H9 (cell line): ENCODE measurements at regions not wholly inside any gene's neighbourhood (a gene's known extent, or its start where the extent isn't known, plus 50 kb on each side); places are given as distances from the start of the nearest gene placed in this dataset.

Experiments used
- DNase-seq: peaks from one replicate; pipeline ENCODE4 v3.0.0-alpha.2; 2017
- H2AFZ ChIP-seq: one replicate; pipeline ENCODE4 v1.6.1; 2013; ENCODE audit warnings: mild to moderate bottlenecking, low read length, control low read depth, moderate library complexity
- H2AK5ac ChIP-seq: 2 replicates; pipeline ENCODE4 v1.6.1; 2013; ENCODE audit warnings: low read length, control low read depth, mixed read lengths; ENCODE audit not compliant: insufficient read length
- H2BK120ac ChIP-seq: one replicate; pipeline ENCODE4 v1.6.1; 2013; ENCODE audit warnings: low read depth, mild to moderate bottlenecking, low read length, control low read depth, inconsistent platforms; ENCODE audit not compliant: poor library complexity, severe bottlenecking
- H2BK12ac ChIP-seq: 2 replicates; pipeline ENCODE4 v1.6.1; 2013; ENCODE audit warnings: low read length, control low read depth, mixed read lengths, low read depth; ENCODE audit not compliant: insufficient read length
- H2BK15ac ChIP-seq: 2 replicates; pipeline ENCODE4 v1.6.1; 2013; ENCODE audit warnings: low read depth, low read length, control low read depth
- H2BK20ac ChIP-seq: one replicate; pipeline ENCODE4 v1.6.1; 2013; ENCODE audit warnings: low read depth, mild to moderate bottlenecking, low read length, control low read depth, inconsistent platforms; ENCODE audit not compliant: poor library complexity, severe bottlenecking
- H2BK5ac ChIP-seq: 2 replicates; pipeline ENCODE4 v1.6.1; 2013; ENCODE audit warnings: low read length, control low read depth, mixed read lengths; ENCODE audit not compliant: insufficient read length
- H3K14ac ChIP-seq: 2 replicates; pipeline ENCODE4 v1.6.1; 2013; ENCODE audit warnings: low read length, control low read depth; ENCODE audit not compliant: insufficient read depth
- H3K18ac ChIP-seq: 2 replicates; pipeline ENCODE4 v1.6.1; 2013; ENCODE audit warnings: low read depth, mild to moderate bottlenecking, mixed read lengths, low read length, control low read depth; ENCODE audit not compliant: insufficient read length
- H3K23ac ChIP-seq: 2 replicates; pipeline ENCODE4 v1.6.1; 2013; ENCODE audit warnings: low read length, control low read depth, mixed read lengths, low read depth; ENCODE audit not compliant: insufficient read length
- H3K23me2 ChIP-seq: 2 replicates; pipeline ENCODE4 v1.6.1; 2013; ENCODE audit warnings: low read depth, mild to moderate bottlenecking, mixed read lengths, low read length, control low read depth; ENCODE audit not compliant: insufficient read length, poor library complexity, severe bottlenecking
- H3K27ac ChIP-seq: 2 replicates; pipeline ENCODE4 v1.5.1; 2013; ENCODE audit warnings: low read length, control low read depth, mixed read lengths, low read depth; ENCODE audit not compliant: insufficient read length
- H3K27me3 ChIP-seq: 2 replicates; pipeline ENCODE4 v1.6.1; 2013; ENCODE audit warnings: low read length, control low read depth, inconsistent platforms; ENCODE audit not compliant: insufficient read depth
- H3K4ac ChIP-seq: 2 replicates; pipeline ENCODE4 v1.6.1; 2013; ENCODE audit warnings: low read depth, mild to moderate bottlenecking, control low read depth, inconsistent platforms, low read length, moderate library complexity
- H3K4me1 ChIP-seq: 2 replicates; pipeline ENCODE4 v1.6.1; 2013; ENCODE audit warnings: low read length, control low read depth, inconsistent platforms; ENCODE audit not compliant: insufficient read depth
- H3K4me2 ChIP-seq: 2 replicates; pipeline ENCODE4 v1.6.1; 2013; ENCODE audit warnings: low read length, control low read depth, mixed read lengths; ENCODE audit not compliant: insufficient read length, insufficient read depth
- H3K56ac ChIP-seq: 2 replicates; pipeline ENCODE4 v1.6.1; 2013; ENCODE audit warnings: low read depth, mild to moderate bottlenecking, mixed read lengths, low read length, control low read depth; ENCODE audit not compliant: insufficient read length
- H3K79me1 ChIP-seq: 2 replicates; pipeline ENCODE4 v1.6.1; 2013; ENCODE audit warnings: low read depth, mild to moderate bottlenecking, moderate library complexity, low read length, control low read depth, inconsistent platforms; ENCODE audit not compliant: insufficient read depth, poor library complexity, severe bottlenecking
- H3K79me2 ChIP-seq: 2 replicates; pipeline ENCODE4 v1.6.1; 2013; ENCODE audit warnings: low read length, control low read depth, inconsistent platforms; ENCODE audit not compliant: insufficient read depth
- H3K9ac ChIP-seq: 2 replicates; pipeline ENCODE4 v1.6.1; 2013; ENCODE audit warnings: low read length, control low read depth, mixed read lengths; ENCODE audit not compliant: insufficient read length; ENCODE audit errors: extremely low read depth
- H3K9me3 ChIP-seq: one replicate; pipeline ENCODE4 v1.6.1; 2013; ENCODE audit warnings: low read depth, low read length, inconsistent platforms; ENCODE audit not compliant: control insufficient read depth
- H3T11ph ChIP-seq: one replicate; pipeline ENCODE4 v1.6.1; 2013; ENCODE audit warnings: mild to moderate bottlenecking, low read length, control low read depth, inconsistent platforms
- H4K20me1 ChIP-seq: one replicate; pipeline ENCODE4 v1.6.1; 2013; ENCODE audit not compliant: control insufficient read depth, insufficient read length, insufficient read depth
- H4K5ac ChIP-seq: 2 replicates; pipeline ENCODE4 v1.6.1; 2013; ENCODE audit warnings: low read depth, mild to moderate bottlenecking, mixed read lengths, low read length, control low read depth; ENCODE audit not compliant: insufficient read length
- H4K8ac ChIP-seq: replicated peaks from 2 replicates; pipeline ENCODE4 v1.6.1; 2013; ENCODE audit warnings: low read length, control low read depth, mixed read lengths, low read depth; ENCODE audit not compliant: insufficient read length
- H4K91ac ChIP-seq: 2 replicates; pipeline ENCODE4 v1.6.1; 2013; ENCODE audit warnings: low read depth, mild to moderate bottlenecking, moderate library complexity, mixed read lengths, low read length, control low read depth; ENCODE audit not compliant: insufficient read length
- H3K27ac Mint-ChIP-seq, 3 experiments: 2 replicates in 2 of 3; 3 replicates in 1 of 3; pipeline ENCODE4 v1.8.0; 2020 to 2021; ENCODE audit warnings: mixed read lengths in 3 of 3, mild to moderate bottlenecking in 1 of 3, moderate library complexity in 1 of 3
- H3K27me3 Mint-ChIP-seq: 2 replicates; pipeline ENCODE4 v1.8.0; 2021; ENCODE audit warnings: low read depth, mild to moderate bottlenecking, moderate library complexity, mixed read lengths
- H3K36me3 Mint-ChIP-seq, 3 experiments: 2 replicates in 2 of 3; 3 replicates in 1 of 3; pipeline ENCODE4 v1.8.0; 2020 to 2021; ENCODE audit warnings: low read depth in 3 of 3, mixed read lengths in 3 of 3; ENCODE audit not compliant: insufficient read depth in 1 of 3
- H3K4me1 Mint-ChIP-seq, 2 experiments: 2 replicates each; pipeline ENCODE4 v1.8.0; 2020; ENCODE audit warnings: mixed read lengths in 2 of 2
- H3K4me3 Mint-ChIP-seq, 2 experiments: 2 replicates in 1 of 2; 3 replicates in 1 of 2; pipeline ENCODE4 v1.8.0; 2020 to 2021; ENCODE audit warnings: mild to moderate bottlenecking in 2 of 2, mixed read lengths in 2 of 2, moderate library complexity in 1 of 2
- H3K9me3 Mint-ChIP-seq, 2 experiments: 2 replicates in 1 of 2; 3 replicates in 1 of 2; pipeline ENCODE4 v1.8.0; 2020; ENCODE audit warnings: mild to moderate bottlenecking in 2 of 2, mixed read lengths in 2 of 2, moderate library complexity in 1 of 2
- CTCF ChIP-seq: fragments of 200-600 bp; sonication (generic); conservative IDR thresholded peaks from 3 replicates; pipeline ENCODE4 v1.8.0; 2021; ENCODE audit warnings: antibody characterized with exemption, mild to moderate bottlenecking
- WGBS: extraction: QIAGEN DNeasy Blood & Tissue Kit; methylation state at CpG from one replicate; pipeline ENCODE4 v1.1.7; 2013; ENCODE audit warnings: missing lambda C conversion rate, low lambda C conversion rate, mixed read lengths; ENCODE audit not compliant: insufficient read length; ENCODE audit errors: extremely low coverage; 5-methylcytosine and 5-hydroxymethylcytosine counted together

GRCh38 chr3:84789961-84790360, 168.8 kb upstream of the CADM2 start:
- WGBS = no CpG with 5 or more reads among the region's 1 CpG
- Mint-ChIP-seq H3K4me1 (no peaks in the 10 kb centered on the region), H3K27ac (no peak overlapping the region), H3K27me3 (no peaks in the 10 kb centered on the region), H3K9me3 (peaks cover 13 to 14% of the 10 kb centered on the region in 2 experiments), H3K4me3 (no peak overlapping the region), H3K36me3 (peaks cover 2 to 11% (median 4%) of the 10 kb centered on the region in 3 experiments; a peak in 5 of 7 replicates)
- Histone ChIP-seq H3K27ac (no peak overlapping the region), H3K9me3 (no peaks in the 10 kb centered on the region), H3K4me1 (no peaks in the 10 kb centered on the region), H3K56ac (no peak overlapping the region), H3T11ph (no peak overlapping the region), H2BK20ac (no peak overlapping the region), H3K23ac (no peak overlapping the region), H3K18ac (no peak overlapping the region), H3K27me3 (no peaks in the 10 kb centered on the region), H3K79me2 (no peaks in the 10 kb centered on the region), H2BK5ac (no peak overlapping the region), H4K20me1 (no peaks in the 10 kb centered on the region), H2BK15ac (no peak overlapping the region), H3K23me2 (no peaks in the 10 kb centered on the region), H4K91ac (no peak overlapping the region), H2AFZ (no peak overlapping the region), H2BK120ac (no peak overlapping the region), H4K8ac (no peak overlapping the region), H2AK5ac (no peak overlapping the region), H3K4me2 (no peak overlapping the region), H4K5ac (no peak overlapping the region), H3K9ac (no peak overlapping the region), H3K14ac (no peak overlapping the region), H3K4ac (no peak overlapping the region), H2BK12ac (no peak overlapping the region), H3K79me1 (no peaks in the 10 kb centered on the region)
- no peak for TF ChIP-seq CTCF
- DNase-seq = no peak
